ENCODE measurements at regions not wholly inside any gene's neighbourhood (a gene's known extent, or its start where the extent isn't known, plus 50 kb on each side); places are given as distances from the start of the nearest gene placed in this dataset.

DNA sequence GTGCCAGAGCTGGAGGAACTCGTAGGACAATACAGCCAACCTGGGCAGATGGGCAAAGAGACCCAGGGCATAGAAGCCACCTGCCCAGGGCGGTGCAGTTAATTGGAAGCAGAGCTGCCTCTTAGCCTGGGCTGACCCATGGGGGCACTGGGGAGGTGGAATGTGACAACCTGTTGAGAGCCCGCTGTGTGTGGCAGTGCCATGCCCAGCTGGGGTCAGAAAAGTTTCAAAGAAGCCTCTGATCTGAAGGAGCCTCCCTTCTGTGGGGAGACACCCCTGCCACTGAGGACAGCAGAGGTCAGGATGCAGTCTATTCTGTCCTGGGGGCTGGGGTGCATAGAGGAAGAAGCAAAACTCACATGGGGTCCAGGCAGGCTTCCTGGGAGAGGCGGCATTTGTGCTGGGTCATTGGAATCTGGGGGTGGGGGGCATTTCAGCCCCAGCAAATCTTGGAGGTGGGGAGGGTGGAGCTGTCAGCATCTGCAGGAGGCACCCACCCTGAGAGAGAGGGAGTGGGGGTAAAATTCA lies 176.1 kb upstream of the CIBAR2 start:
- intact Hi-C loops (cut with DNase I; ENCODE audit: low total_unique reads), result loop anchor here (5.0 to 10.0 kb wide), 3 partner anchors 76 to 324 kb away; partner anchors contain the start of gene GSE1
- Histone ChIP-seq H3K4me3 (no peak overlapping the region), H3K4me1 (peaks cover 21 to 26% of the 10 kb centered on the region in 2 donors), H3K36me3 (no peaks in the 10 kb centered on the region), H3K27me3 (no peaks in the 10 kb centered on the region), H3K27ac (no peak overlapping the region), H3K9me3 (no peaks in the 10 kb centered on the region)
- no peak for TF ChIP-seq POLR2A (IDR thresholded peaks at IDR 0.05)
- TF ChIP-seq, protein P1, sequence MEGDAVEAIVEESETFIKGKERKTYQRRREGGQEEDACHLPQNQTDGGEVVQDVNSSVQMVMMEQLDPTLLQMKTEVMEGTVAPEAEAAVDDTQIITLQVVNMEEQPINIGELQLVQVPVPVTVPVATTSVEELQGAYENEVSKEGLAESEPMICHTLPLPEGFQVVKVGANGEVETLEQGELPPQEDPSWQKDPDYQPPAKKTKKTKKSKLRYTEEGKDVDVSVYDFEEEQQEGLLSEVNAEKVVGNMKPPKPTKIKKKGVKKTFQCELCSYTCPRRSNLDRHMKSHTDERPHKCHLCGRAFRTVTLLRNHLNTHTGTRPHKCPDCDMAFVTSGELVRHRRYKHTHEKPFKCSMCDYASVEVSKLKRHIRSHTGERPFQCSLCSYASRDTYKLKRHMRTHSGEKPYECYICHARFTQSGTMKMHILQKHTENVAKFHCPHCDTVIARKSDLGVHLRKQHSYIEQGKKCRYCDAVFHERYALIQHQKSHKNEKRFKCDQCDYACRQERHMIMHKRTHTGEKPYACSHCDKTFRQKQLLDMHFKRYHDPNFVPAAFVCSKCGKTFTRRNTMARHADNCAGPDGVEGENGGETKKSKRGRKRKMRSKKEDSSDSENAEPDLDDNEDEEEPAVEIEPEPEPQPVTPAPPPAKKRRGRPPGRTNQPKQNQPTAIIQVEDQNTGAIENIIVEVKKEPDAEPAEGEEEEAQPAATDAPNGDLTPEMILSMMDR (IDR thresholded peaks at IDR 0.05 in 4 of 5, conservative IDR thresholded peaks at IDR 0.05 in 1 of 5), result no peak
- ATAC-seq (no peak), DNase-seq (no peak)
- in situ Hi-C loops (cut with MboI; ENCODE audit: low sequenced_read_pairs in 4 of 4), result no loop called here

DNA sequence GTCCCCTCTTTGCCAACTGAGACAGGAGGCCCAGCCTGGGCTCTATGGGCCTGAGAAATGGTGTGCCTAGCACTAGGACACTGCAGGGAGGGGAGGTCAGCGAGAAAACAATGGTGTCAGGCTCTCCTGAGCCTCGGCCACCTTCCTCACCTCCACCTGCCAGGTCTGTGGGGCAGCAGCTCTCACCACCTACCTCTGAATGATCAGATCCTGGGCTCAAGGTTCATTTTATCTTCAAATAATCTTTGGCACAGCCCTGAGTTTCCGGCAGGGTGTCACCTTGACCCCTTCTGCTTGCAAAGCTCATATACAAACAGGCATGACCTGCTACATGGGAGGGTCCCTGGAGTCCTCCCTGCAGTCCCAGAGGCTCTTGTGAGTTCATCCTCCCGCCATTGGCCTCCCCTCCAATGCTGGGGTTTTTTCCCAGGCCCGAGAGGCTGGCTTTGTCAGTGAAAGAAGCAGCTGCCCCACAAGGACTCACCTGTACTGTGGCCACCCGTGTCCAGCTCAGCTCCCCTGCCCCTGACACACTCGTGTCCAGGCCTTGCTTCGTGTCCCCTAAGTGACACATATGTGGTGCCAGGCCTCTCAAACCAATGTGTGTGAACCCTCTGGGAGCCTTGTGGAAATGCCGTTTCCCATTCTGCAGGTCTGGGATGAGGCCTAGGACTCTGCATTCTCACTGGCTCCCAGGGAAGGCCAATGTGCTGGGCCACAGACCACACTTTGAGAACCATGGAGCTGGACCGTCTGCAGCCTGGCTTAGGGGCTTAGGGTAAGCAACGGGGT lies 176.8 kb upstream of the CIBAR2 start:
- no peaks in the 10 kb centered on the region for H3K27me3 ChIP-seq
- intact Hi-C loops (cut with DNase I; ENCODE audit: low total_unique reads) (loop anchor here (5.0 to 10.0 kb wide), 3 partner anchors 77 to 323 kb away; partner anchors contain the start of gene GSE1), in situ Hi-C loops (cut with MboI; ENCODE audit: low sequenced_read_pairs in 4 of 4) (no loop called here)
- H3K9me3 ChIP-seq, result no peaks in the 10 kb centered on the region
- TF ChIP-seq, protein P1 (IDR thresholded peaks at IDR 0.05 in 4 of 5, conservative IDR thresholded peaks at IDR 0.05 in 1 of 5), result no peak
- TF ChIP-seq POLR2A (IDR thresholded peaks at IDR 0.05), result no peak
- no peaks in the 10 kb centered on the region for H3K36me3 ChIP-seq
- no peak for ATAC-seq
- peaks cover 27 to 33% of the 10 kb centered on the region in 2 donors for H3K4me1 ChIP-seq
- H3K27ac ChIP-seq, result no peak overlapping the region
- no peak for DNase-seq
- H3K4me3 ChIP-seq, result no peak overlapping the region

DNA sequence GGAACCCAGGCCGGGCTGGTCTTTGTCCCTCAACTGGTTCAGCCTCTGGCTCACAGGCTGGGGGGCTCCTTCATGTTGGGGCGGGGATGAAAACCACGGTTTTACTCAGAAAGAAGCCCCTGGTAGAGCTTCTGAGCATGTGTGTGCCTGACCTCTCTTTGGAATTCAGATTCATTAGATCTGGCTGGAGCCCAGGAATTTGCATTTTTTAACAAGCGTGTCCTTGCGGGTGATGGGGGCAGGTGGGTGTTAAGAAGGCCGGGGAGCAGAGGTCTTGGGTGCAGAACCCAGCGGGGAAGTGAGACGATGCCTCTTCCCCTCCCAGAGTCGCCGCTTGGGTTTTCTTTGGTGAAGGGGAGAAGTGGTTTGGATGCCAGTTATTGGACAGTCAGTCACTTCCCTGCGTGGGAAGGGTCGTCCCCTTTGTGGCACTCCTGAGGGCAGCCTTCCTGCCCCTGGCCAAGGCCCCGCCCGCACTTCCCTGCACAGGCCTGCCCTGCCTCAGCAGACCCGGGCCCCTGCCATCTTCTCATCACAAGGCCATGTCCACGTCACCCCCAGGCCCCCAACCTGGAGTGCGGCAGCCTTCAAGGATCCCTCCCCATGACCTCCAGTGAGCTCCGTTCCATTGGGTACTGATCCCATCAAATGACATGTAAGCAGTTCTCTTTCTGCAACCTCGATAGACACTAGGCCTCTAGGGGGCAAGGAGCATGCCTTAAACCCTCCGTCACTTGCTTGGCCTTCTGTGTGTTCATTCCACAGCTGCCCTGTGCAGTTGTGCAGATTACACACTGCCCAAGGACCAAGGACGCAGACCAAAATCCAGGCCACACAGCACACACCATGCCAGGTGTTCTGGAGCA lies 177.7 kb upstream of the CIBAR2 start:
- Histone ChIP-seq H3K27ac (no peak overlapping the region), H3K4me3 (no peak overlapping the region), H3K36me3 (no peaks in the 10 kb centered on the region), H3K9me3 (no peaks in the 10 kb centered on the region), H3K27me3 (no peaks in the 10 kb centered on the region), H3K4me1 (peaks cover 31 to 38% of the 10 kb centered on the region in 2 donors)
- in situ Hi-C loops (cut with MboI; ENCODE audit: low sequenced_read_pairs in 4 of 4), result no loop called here
- no peak for DNase-seq
- intact Hi-C loops (cut with DNase I; ENCODE audit: low total_unique reads), result loop anchor here (5.0 to 10.0 kb wide), 3 partner anchors 78 to 322 kb away; partner anchors contain the start of gene GSE1
- ATAC-seq, result no peak
- TF ChIP-seq POLR2A (IDR thresholded peaks at IDR 0.05), result no peak
- TF ChIP-seq, protein P1 (IDR thresholded peaks at IDR 0.05 in 4 of 5, conservative IDR thresholded peaks at IDR 0.05 in 1 of 5), result no peak

DNA sequence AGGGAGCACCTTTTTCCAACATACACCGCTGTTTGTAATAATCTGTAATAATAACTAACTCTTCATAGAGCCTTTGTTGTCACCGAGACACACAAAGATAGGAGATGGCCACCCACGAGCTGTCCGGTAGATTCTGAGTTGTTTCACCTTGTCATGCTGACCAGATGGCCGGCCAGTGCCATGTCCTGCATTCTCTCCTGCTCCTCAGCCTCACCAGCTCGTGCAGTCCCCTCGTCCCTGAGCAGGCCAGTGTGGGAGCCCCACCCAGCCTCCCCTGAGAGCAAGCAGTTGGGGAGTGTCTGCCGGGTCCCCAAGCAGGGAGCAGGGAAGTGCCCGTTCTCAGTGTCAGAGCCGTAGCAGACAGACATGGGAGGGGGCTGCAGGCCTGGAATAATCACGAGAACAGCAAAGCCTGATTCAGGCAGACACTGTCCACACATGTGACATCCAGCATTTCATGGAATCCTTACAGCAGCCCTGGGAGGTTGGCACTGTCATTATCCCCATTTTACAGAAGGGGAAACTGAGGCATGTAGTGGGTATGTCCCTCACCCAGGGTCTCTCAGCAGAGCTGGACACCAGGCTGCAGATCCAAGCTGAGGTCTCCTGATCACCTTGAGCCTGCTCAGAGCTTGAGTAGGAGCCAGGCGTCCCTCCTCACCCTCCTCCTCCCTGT lies 178.5 kb upstream of the CIBAR2 start:
- Histone ChIP-seq H3K36me3 (no peaks in the 10 kb centered on the region), H3K4me1 (peaks cover 28 to 32% of the 10 kb centered on the region in 2 donors), H3K27me3 (no peaks in the 10 kb centered on the region), H3K4me3 (no peak overlapping the region), H3K27ac (no peak overlapping the region), H3K9me3 (no peaks in the 10 kb centered on the region)
- DNase-seq, result no peak
- in situ Hi-C loops (cut with MboI; ENCODE audit: low sequenced_read_pairs in 4 of 4), result no loop called here
- TF ChIP-seq, protein P1 (IDR thresholded peaks at IDR 0.05 in 4 of 5, conservative IDR thresholded peaks at IDR 0.05 in 1 of 5), result no peak
- TF ChIP-seq POLR2A (IDR thresholded peaks at IDR 0.05), result no peak
- intact Hi-C loops (cut with DNase I; ENCODE audit: low total_unique reads), result no loop called here
- ATAC-seq, result no peak
